ENCODE measurements at regions not wholly inside any gene's neighbourhood (a gene's known extent, or its start where the extent isn't known, plus 50 kb on each side); places are given as distances from the start of the nearest gene placed in this dataset.
A peak's percentile ranks its signal among the peaks of the same experiment; 100 is the strongest.

DNA sequence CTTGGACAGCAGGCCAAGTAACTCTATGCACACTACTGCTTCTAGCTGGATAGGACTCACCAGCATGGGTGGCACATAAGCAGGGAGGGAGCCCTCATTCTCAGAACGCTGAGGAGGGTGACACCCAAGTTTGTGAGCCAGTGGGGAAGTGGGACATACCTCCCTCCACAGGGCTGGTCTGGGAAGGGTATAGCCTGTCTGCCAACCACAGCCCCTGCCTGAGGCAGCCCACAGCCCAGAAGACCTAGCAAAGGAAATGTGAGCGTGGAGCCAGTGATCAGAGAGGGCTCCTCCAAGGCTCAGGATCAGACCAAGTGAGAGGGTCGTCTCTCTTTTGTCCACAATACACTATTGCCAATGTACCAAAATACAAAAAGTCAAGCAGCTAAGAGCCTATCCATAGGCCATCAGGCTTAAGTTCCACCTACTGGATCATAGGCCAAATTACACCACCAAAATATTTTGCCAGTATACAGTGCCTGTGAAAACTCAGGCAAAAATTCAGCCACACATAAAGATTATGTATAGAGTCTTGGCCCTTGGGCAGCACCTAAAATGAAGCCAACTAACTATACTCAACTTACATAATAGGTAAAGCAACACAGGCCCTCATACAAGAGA is 1203.1 kb downstream of the PCDH18 start:
- POLR2A ChIA-PET (ENCODE audit: unreplicated experiment): no interaction called here
- Histone ChIP-seq H3K4me1 (ENCODE audit: insufficient read depth, low read length) (no peaks in the 10 kb centered on the region), H3F3A (ENCODE audit: low read length, unreplicated experiment) (no peaks in the 10 kb centered on the region), H4K20me1 (ENCODE audit: low read length) (no peaks in the 10 kb centered on the region), H3K27me3 (ENCODE audit: low read length) (no peaks in the 10 kb centered on the region), H3K27ac (ENCODE audit: low read length) (no peak overlapping the region), H3K4me3 (ENCODE audit: low read length) (no peak overlapping the region), H3K79me2 (ENCODE audit: low read length) (no peaks in the 10 kb centered on the region), H3K9ac (ENCODE audit: low read length) (no peak overlapping the region), H3K9me2 (replicated peaks; ENCODE audit: low read length) (no peaks in the 10 kb centered on the region), H3K9me3 (ENCODE audit: low read length) (no peaks in the 10 kb centered on the region), H3K4me2 (ENCODE audit: low read length) (no peak overlapping the region), H2AFZ (ENCODE audit: low read length) (no peak overlapping the region), H3K36me3 (ENCODE audit: low read depth, low read length) (no peaks in the 10 kb centered on the region)
- peak; percentile 20 for DNase-seq
- ATAC-seq: peak; percentile 70
- CTCF ChIA-PET: no interaction called here
- no peak for TF ChIP-seq EZH2 (IDR thresholded peaks at IDR 0.05; ENCODE audit: low read length, unreplicated experiment)
- TF ChIP-seq, protein P1, sequence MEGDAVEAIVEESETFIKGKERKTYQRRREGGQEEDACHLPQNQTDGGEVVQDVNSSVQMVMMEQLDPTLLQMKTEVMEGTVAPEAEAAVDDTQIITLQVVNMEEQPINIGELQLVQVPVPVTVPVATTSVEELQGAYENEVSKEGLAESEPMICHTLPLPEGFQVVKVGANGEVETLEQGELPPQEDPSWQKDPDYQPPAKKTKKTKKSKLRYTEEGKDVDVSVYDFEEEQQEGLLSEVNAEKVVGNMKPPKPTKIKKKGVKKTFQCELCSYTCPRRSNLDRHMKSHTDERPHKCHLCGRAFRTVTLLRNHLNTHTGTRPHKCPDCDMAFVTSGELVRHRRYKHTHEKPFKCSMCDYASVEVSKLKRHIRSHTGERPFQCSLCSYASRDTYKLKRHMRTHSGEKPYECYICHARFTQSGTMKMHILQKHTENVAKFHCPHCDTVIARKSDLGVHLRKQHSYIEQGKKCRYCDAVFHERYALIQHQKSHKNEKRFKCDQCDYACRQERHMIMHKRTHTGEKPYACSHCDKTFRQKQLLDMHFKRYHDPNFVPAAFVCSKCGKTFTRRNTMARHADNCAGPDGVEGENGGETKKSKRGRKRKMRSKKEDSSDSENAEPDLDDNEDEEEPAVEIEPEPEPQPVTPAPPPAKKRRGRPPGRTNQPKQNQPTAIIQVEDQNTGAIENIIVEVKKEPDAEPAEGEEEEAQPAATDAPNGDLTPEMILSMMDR (conservative IDR thresholded peaks at IDR 0.05; ENCODE audit: low read depth, low read length): peak; percentile 50
- BruUV-seq (replicated peaks): no TSS peak
- intact Hi-C loops (cut with micrococcal nuclease): loop anchor here (5.0 to 10.0 kb wide), 2 partner anchors 204 to 533 kb away; no protein-coding TSS in a partner anchor

DNA sequence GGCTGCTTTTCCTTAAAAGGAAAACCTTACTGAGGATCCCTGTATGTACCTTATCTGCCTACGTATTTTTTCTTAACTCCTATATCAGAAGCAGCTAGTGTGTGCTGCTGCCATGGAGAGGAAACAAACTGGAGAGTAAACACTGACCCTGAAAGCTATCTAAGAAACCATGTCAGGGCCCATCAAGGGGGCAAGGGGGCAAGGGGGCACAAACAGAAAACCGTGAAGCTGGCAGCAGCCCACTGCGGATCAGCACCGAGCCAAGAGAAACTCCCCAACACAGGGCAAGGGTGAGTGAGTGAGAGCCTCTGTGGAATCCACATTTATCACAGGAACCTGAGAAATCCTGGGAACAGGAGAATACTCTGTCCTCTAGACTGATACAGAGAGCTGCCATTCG is 1204.2 kb downstream of the PCDH18 start:
- H3K4me2 ChIP-seq (ENCODE audit: low read length): no peak overlapping the region
- H3K27me3 ChIP-seq (ENCODE audit: low read length): no peaks in the 10 kb centered on the region
- H2AFZ ChIP-seq (ENCODE audit: low read length): no peak overlapping the region
- no TSS peak for BruUV-seq (replicated peaks)
- H3K4me1 ChIP-seq (ENCODE audit: insufficient read depth, low read length): no peaks in the 10 kb centered on the region
- no peak for ATAC-seq
- H3K4me3 ChIP-seq (ENCODE audit: low read length): no peak overlapping the region
- H3K27ac ChIP-seq (ENCODE audit: low read length): no peak overlapping the region
- H4K20me1 ChIP-seq (ENCODE audit: low read length): no peaks in the 10 kb centered on the region
- H3K36me3 ChIP-seq (ENCODE audit: low read depth, low read length): no peaks in the 10 kb centered on the region
- TF ChIP-seq EZH2 (IDR thresholded peaks at IDR 0.05; ENCODE audit: low read length, unreplicated experiment) (no peak), EZH2phosphoT487 (IDR thresholded peaks at IDR 0.05; ENCODE audit: borderline replicate concordance, low read length) (no peak)
- TF ChIP-seq, protein P1 (conservative IDR thresholded peaks at IDR 0.05; ENCODE audit: low read depth, low read length): no peak
- H3K9me3 ChIP-seq (ENCODE audit: low read length): no peaks in the 10 kb centered on the region
- no peaks in the 10 kb centered on the region for H3K9me2 ChIP-seq (replicated peaks; ENCODE audit: low read length)
- no peaks in the 10 kb centered on the region for H3K79me2 ChIP-seq (ENCODE audit: low read length)
- intact Hi-C loops (cut with micrococcal nuclease): loop anchor here (5.0 to 10.0 kb wide), 2 partner anchors 203 to 534 kb away; no protein-coding TSS in a partner anchor
- ChIA-PET POLR2A (ENCODE audit: unreplicated experiment) (no interaction called here), CTCF (no interaction called here)
- no peak overlapping the region for H3K9ac ChIP-seq (ENCODE audit: low read length)
- H3F3A ChIP-seq (ENCODE audit: low read length, unreplicated experiment): no peaks in the 10 kb centered on the region
- DNase-seq: no peak

DNA sequence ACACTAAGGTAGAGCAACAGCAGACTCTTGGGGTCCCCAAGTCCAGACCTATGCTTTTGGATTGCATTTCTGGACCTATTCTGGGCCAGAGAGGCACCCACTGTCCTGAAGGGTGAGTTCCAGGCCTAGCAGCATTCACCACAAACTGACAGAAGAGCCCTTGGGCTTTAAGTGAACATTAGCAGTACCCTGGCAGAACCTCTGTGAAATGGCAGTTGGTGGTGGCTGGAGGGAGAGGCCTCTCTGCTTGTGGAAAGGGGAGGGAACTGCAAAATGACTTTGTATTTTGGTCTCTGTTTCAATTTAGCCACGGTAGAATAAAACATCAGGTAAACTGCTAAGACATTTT is 1211.9 kb downstream of the PCDH18 start:
- TF ChIP-seq, protein P1 (conservative IDR thresholded peaks at IDR 0.05; ENCODE audit: low read depth, low read length): no peak
- TF ChIP-seq EZH2phosphoT487 (IDR thresholded peaks at IDR 0.05; ENCODE audit: borderline replicate concordance, low read length) (no peak), EZH2 (IDR thresholded peaks at IDR 0.05; ENCODE audit: low read length, unreplicated experiment) (no peak)
- ATAC-seq (peak; percentile 52), DNase-seq (no peak)
- H3K9me2 ChIP-seq (replicated peaks; ENCODE audit: low read length): no peaks in the 10 kb centered on the region
- no TSS peak for BruUV-seq (replicated peaks)
- no peaks in the 10 kb centered on the region for H3K27me3 ChIP-seq (ENCODE audit: low read length)
- H3K4me3 ChIP-seq (ENCODE audit: low read length): no peak overlapping the region
- no peak overlapping the region for H3K9ac ChIP-seq (ENCODE audit: low read length)
- no peaks in the 10 kb centered on the region for H4K20me1 ChIP-seq (ENCODE audit: low read length)
- ChIA-PET POLR2A (ENCODE audit: unreplicated experiment) (no interaction called here), CTCF (no interaction called here)
- H3K4me1 ChIP-seq (ENCODE audit: insufficient read depth, low read length): peaks cover 15% of the 10 kb centered on the region
- H3K9me3 ChIP-seq (ENCODE audit: low read length): no peaks in the 10 kb centered on the region
- intact Hi-C loops (cut with micrococcal nuclease): loop anchor here (10.0 kb wide), 1 partner anchor 196 kb away; no protein-coding TSS in a partner anchor
- H3K27ac ChIP-seq (ENCODE audit: low read length): peak overlapping the region; percentile 81
- H2AFZ ChIP-seq (ENCODE audit: low read length): peak overlapping the region; percentile 76
- H3F3A ChIP-seq (ENCODE audit: low read length, unreplicated experiment): no peaks in the 10 kb centered on the region
- peak overlapping the region; percentile 61 for H3K4me2 ChIP-seq (ENCODE audit: low read length)
- no peaks in the 10 kb centered on the region for H3K36me3 ChIP-seq (ENCODE audit: low read depth, low read length)
- no peaks in the 10 kb centered on the region for H3K79me2 ChIP-seq (ENCODE audit: low read length)
